BLaER1 (cell line): ENCODE measurements at regions not wholly inside any gene's neighbourhood (a gene's known extent, or its start where the extent isn't known, plus 50 kb on each side); places are given as distances from the start of the nearest gene placed in this dataset.

ENCODE experiments used
- H3K27ac ChIP-seq: shearing (Covaris generic); formaldehyde crosslinking; 2 replicates; pipeline ENCODE4 v1.8.1; 2022
- H3K27me3 ChIP-seq: shearing (Covaris generic); formaldehyde crosslinking; 2 replicates; pipeline ENCODE4 v1.8.1; 2022
- H3K36me3 ChIP-seq: shearing (Covaris generic); formaldehyde crosslinking; 2 replicates; pipeline ENCODE4 v1.8.1; 2022
- H3K4me1 ChIP-seq: shearing (Covaris generic); formaldehyde crosslinking; 2 replicates; pipeline ENCODE4 v1.8.1; 2022
- H3K4me2 ChIP-seq: shearing (Covaris generic); formaldehyde crosslinking; 2 replicates; pipeline ENCODE4 v1.8.1; 2022
- H3K4me3 ChIP-seq: shearing (Covaris generic); formaldehyde crosslinking; 2 replicates; pipeline ENCODE4 v1.8.1; 2022
- H3K9ac ChIP-seq: shearing (Covaris generic); formaldehyde crosslinking; 2 replicates; pipeline ENCODE4 v1.8.1; 2022
- H3K9me3 ChIP-seq: shearing (Covaris generic); formaldehyde crosslinking; 2 replicates; pipeline ENCODE4 v1.8.1; 2022
- H4K20me1 ChIP-seq: shearing (Covaris generic); formaldehyde crosslinking; 2 replicates; pipeline ENCODE4 v1.8.1; 2022
- Cebpa-rat ChIP-seq: shearing (Covaris generic); IDR thresholded peaks from 2 replicates; pipeline ENCODE4 v1.8.1; 2022

DNA sequence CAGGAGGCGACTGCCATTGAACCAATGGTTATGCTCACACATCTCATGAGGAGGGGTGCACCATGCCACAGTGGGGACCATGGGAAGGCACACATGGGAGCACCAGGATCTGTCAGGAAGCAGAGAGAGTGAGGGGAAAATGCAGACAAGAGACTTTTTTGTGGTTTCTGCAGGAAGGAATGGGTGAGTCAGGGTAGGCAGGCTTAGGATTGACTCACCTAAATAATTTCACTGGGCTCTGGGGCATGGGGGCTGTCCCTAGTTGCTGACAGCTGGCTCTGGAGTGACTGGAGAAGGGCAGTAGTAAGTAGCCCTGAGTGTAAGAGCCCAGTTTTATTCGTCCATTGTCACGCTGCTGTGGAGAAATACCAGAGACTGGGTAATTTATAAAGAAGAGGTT lies 202.4 kb downstream of the AXIN2 start:
- Histone ChIP-seq H3K27ac (no peak overlapping the region), H3K9me3 (peaks cover 2% of the 10 kb centered on the region), H3K27me3 (no peaks in the 10 kb centered on the region), H3K4me2 (no peak overlapping the region), H3K4me1 (peaks cover 23% of the 10 kb centered on the region), H4K20me1 (no peaks in the 10 kb centered on the region), H3K4me3 (no peak overlapping the region), H3K36me3 (no peaks in the 10 kb centered on the region), H3K9ac (no peak overlapping the region)
- no peak for TF ChIP-seq Cebpa-rat

DNA sequence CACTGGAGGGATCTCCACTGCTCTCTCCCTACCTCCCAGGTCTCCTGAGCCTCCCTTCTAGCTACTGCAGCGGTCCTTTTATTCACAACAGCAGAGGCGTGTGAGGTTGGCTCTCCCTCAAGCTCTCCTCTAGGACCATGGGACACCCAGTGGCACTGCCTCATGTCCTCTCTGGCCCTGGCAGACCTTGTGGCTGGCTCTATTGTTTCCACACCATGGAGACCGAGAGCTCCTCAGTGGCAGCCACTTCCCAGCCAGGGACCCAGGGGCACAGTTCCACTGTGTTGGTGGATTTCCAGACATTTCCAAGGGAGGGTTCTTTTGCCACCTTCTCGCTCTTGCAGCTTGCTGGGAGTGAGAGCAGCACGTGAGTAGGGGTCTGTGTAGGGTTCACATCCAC lies 204.9 kb downstream of the AXIN2 start:
- no peak overlapping the region for H3K4me3 ChIP-seq

DNA sequence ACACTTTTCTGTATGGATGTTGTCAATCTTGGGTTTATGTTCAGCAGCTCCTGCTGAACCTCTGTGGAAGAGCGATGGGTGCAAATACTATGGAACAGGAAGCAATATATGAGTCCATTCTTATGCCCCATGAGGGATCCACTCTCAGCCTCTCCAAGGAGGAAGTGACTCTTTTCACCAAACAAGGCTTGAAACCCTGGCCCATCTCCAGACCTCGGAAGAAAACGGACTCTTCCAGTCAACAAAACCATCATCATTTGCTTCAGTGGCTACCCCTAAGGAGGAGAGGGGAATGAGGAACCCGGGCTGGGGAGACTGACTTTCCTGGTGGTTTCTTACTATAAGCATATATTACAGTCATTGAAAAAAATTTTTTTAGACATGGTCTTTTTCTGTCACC lies 206.2 kb downstream of the AXIN2 start:
- Histone ChIP-seq H3K27ac (no peak overlapping the region), H3K4me2 (no peak overlapping the region), H3K27me3 (no peaks in the 10 kb centered on the region), H3K4me1 (peaks cover 10% of the 10 kb centered on the region), H3K9me3 (peaks cover 2% of the 10 kb centered on the region), H4K20me1 (no peaks in the 10 kb centered on the region), H3K4me3 (no peak overlapping the region), H3K36me3 (no peaks in the 10 kb centered on the region), H3K9ac (no peak overlapping the region)
- no peak for TF ChIP-seq Cebpa-rat

More for the DNA sequence above, 204.9 kb downstream of the AXIN2 start:
- no peak for TF ChIP-seq Cebpa-rat
- no peaks in the 10 kb centered on the region for H4K20me1 ChIP-seq
- H3K9me3 ChIP-seq: no peaks in the 10 kb centered on the region
- H3K27ac ChIP-seq: no peak overlapping the region
- H3K4me2 ChIP-seq: no peak overlapping the region
- no peaks in the 10 kb centered on the region for H3K36me3 ChIP-seq
- no peaks in the 10 kb centered on the region for H3K27me3 ChIP-seq
- peaks cover 10% of the 10 kb centered on the region for H3K4me1 ChIP-seq
- no peak overlapping the region for H3K9ac ChIP-seq

- H3K27ac ChIP-seq: no peak overlapping the region
- no peak overlapping the region for H3K9ac ChIP-seq
- no peak overlapping the region for H3K4me3 ChIP-seq
- H3K9me3 ChIP-seq: peaks cover 5% of the 10 kb centered on the region
- TF ChIP-seq Cebpa-rat: no peak
- H3K4me1 ChIP-seq: 0 out of 2 replicates have a peak, but pooled peaks cover 6% of the 10 kb centered on the region
- H3K36me3 ChIP-seq: no peaks in the 10 kb centered on the region
- H3K4me2 ChIP-seq: no peak overlapping the region
- H4K20me1 ChIP-seq: no peaks in the 10 kb centered on the region
- H3K27me3 ChIP-seq: no peaks in the 10 kb centered on the region
Measured at GRCh38 chr17:65349916-65350315, 211.5 kb downstream of the AXIN2 start.

GRCh38 chr17:65346166-65346565 lies 209.0 kb downstream of the RGS9 start:
- Histone ChIP-seq H3K36me3 (no peaks in the 10 kb centered on the region), H3K4me3 (no peak overlapping the region), H4K20me1 (no peaks in the 10 kb centered on the region), H3K9me3 (peaks cover 5% of the 10 kb centered on the region), H3K4me2 (no peak overlapping the region), H3K9ac (no peak overlapping the region), H3K27me3 (no peaks in the 10 kb centered on the region), H3K27ac (no peak overlapping the region), H3K4me1 (0 out of 2 replicates have a peak, but pooled peaks cover 7% of the 10 kb centered on the region)
- TF ChIP-seq Cebpa-rat: no peak

DNA sequence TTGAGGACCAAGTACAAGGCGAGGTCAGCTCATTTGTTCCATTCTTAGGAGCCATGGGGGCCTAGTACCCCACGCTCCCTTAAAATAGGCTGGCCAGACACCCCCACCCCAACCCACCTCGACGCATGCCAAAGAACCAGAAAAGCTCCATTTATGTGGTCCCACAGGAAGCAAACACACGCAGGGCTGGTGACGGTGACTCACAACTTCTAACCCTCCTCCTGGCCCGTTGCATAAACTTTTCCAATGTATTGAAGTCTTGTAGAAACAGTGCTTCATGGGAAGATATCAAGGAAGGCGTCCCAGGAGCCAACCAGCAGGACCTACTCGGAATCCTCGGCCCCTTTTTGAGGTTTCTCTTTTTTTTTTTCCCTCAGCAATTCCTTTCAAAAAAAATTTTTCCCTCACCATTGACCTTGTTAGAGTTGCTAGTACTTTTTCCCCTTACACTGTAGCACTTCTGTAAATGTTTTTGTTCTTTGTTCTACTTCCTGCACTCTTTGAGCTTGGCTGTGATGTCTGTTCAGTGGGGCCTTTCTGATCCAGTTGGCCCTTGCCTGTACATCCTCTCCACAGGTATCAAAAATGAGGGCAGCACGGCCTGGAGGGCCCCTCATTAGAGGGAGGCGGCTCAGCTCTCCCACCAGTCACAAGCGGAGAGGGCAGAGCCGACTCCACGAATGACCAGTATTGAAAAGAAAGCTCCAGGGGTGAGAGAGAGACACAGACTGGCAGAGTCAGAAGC lies 208.3 kb downstream of the RGS9 start:
- no peaks in the 10 kb centered on the region for H3K27me3 ChIP-seq
- 0 out of 2 replicates have a peak, but pooled peaks cover 7% of the 10 kb centered on the region for H3K4me1 ChIP-seq
- H3K36me3 ChIP-seq: no peaks in the 10 kb centered on the region
- H3K4me2 ChIP-seq: peak overlapping the region; percentile 10; the same call in 1 of the 2 replicates
- TF ChIP-seq Cebpa-rat: no peak
- peaks cover 9% of the 10 kb centered on the region for H3K9me3 ChIP-seq
- no peak overlapping the region for H3K4me3 ChIP-seq
- H3K27ac ChIP-seq: no peak overlapping the region
- H3K9ac ChIP-seq: no peak overlapping the region
- H4K20me1 ChIP-seq: no peaks in the 10 kb centered on the region

GRCh38 chr17:65340401-65340800 lies 203.2 kb downstream of the RGS9 start:
- no peak for TF ChIP-seq Cebpa-rat
- Histone ChIP-seq H3K4me2 (no peak overlapping the region), H3K27me3 (no peaks in the 10 kb centered on the region), H3K4me3 (no peak overlapping the region), H4K20me1 (no peaks in the 10 kb centered on the region), H3K4me1 (0 out of 2 replicates have a peak, but pooled peaks cover 6% of the 10 kb centered on the region), H3K36me3 (no peaks in the 10 kb centered on the region), H3K9ac (no peak overlapping the region), H3K27ac (no peak overlapping the region), H3K9me3 (peaks cover 19% of the 10 kb centered on the region)

DNA sequence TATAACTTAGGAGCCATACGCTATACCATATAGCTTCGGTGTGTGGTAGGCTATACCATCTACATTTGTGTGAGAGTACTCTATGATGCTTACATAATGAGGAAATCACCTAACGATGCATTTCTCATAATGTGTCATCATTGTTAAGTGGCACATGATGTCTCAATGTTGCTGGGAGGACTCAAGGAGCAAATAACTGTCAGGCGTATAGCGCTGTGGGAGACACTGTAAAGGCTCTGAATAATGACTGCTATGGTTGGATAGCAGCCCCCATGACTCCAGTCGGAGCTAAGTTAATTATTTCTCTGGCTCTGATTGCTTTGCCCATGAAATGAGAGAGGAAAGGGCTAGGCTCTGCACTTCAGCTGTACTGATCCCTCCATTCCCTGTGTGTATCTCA lies 197.2 kb downstream of the RGS9 start:
- no peak overlapping the region for H3K4me2 ChIP-seq
- no peak for TF ChIP-seq Cebpa-rat

DNA sequence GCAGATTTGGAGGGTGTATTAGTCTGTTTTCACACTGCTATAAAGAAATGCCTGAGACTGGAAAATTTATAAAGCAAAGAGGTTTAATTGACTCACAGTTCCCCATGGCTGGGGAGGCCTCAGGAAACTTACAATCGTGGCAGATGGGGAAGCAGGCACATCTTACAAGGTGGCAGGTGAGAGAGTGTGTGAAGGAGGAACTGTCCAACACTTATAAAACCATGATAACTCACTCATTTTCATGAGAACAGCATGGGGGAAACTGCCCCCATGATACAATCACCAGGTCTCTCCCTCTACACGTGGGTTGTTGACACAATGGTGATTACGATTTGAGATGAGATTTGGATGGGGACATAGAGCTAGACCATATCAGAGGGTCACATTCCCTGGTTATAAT lies 195.6 kb downstream of the RGS9 start:
- Histone ChIP-seq H3K9me3 (peaks cover 9% of the 10 kb centered on the region; the same call in 1 of the 2 replicates), H3K4me1 (no peaks in the 10 kb centered on the region), H4K20me1 (no peaks in the 10 kb centered on the region), H3K36me3 (no peaks in the 10 kb centered on the region), H3K4me2 (no peak overlapping the region), H3K27ac (no peak overlapping the region), H3K27me3 (no peaks in the 10 kb centered on the region), H3K4me3 (no peak overlapping the region), H3K9ac (no peak overlapping the region)
- TF ChIP-seq Cebpa-rat: no peak

More for the DNA sequence above, 197.2 kb downstream of the RGS9 start:
- H4K20me1 ChIP-seq: no peaks in the 10 kb centered on the region
- no peak overlapping the region for H3K4me3 ChIP-seq
- no peaks in the 10 kb centered on the region for H3K4me1 ChIP-seq
- no peak overlapping the region for H3K9ac ChIP-seq
- no peak overlapping the region for H3K27ac ChIP-seq
- H3K27me3 ChIP-seq: no peaks in the 10 kb centered on the region
- H3K9me3 ChIP-seq: peaks cover 13% of the 10 kb centered on the region
- H3K36me3 ChIP-seq: no peaks in the 10 kb centered on the region

- H3K27ac ChIP-seq: no peak overlapping the region
- H3K4me3 ChIP-seq: no peak overlapping the region
- H3K36me3 ChIP-seq: no peaks in the 10 kb centered on the region
- no peak overlapping the region for H3K9ac ChIP-seq
- no peak overlapping the region for H3K4me2 ChIP-seq
- no peaks in the 10 kb centered on the region for H4K20me1 ChIP-seq
- H3K27me3 ChIP-seq: no peaks in the 10 kb centered on the region
- TF ChIP-seq Cebpa-rat: no peak
- H3K9me3 ChIP-seq: peaks cover 9% of the 10 kb centered on the region; the same call in 1 of the 2 replicates
- no peaks in the 10 kb centered on the region for H3K4me1 ChIP-seq
Measured at GRCh38 chr17:65332375-65332774, 195.2 kb downstream of the RGS9 start.
